ENCODE measurements at regions not wholly inside any gene's neighbourhood (a gene's known extent, or its start where the extent isn't known, plus 50 kb on each side); places are given as distances from the start of the nearest gene placed in this dataset.

DNA sequence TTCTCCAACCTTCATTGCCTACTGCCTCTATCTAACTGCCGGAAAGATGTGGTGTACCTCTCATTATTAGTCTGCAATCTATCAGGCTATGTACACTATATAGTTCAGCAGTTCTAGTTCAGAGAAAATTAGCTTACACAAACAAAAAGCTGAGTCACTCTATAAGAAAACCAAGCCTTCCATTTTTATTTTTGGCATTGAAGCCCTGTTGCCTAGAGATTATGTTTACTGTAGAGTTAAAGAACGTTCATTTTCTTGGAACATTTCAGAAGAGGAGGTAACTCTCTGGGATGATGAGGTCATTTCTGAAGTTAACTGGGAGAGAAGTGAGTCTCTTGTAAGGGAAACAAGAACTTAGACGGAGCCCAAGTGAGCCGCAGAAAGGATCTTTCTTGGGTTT, 133.5 kb downstream of the FAM124B start:
- TF ChIP-seq, protein P1, sequence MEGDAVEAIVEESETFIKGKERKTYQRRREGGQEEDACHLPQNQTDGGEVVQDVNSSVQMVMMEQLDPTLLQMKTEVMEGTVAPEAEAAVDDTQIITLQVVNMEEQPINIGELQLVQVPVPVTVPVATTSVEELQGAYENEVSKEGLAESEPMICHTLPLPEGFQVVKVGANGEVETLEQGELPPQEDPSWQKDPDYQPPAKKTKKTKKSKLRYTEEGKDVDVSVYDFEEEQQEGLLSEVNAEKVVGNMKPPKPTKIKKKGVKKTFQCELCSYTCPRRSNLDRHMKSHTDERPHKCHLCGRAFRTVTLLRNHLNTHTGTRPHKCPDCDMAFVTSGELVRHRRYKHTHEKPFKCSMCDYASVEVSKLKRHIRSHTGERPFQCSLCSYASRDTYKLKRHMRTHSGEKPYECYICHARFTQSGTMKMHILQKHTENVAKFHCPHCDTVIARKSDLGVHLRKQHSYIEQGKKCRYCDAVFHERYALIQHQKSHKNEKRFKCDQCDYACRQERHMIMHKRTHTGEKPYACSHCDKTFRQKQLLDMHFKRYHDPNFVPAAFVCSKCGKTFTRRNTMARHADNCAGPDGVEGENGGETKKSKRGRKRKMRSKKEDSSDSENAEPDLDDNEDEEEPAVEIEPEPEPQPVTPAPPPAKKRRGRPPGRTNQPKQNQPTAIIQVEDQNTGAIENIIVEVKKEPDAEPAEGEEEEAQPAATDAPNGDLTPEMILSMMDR (IDR thresholded peaks at IDR 0.05; ENCODE audit: insufficient read depth, low read depth, low read length, missing control alignments): no peak
- DNase-seq (ENCODE audit: low read depth): peak; percentile 85
- H3K4me3 ChIP-seq (ENCODE audit: low read length): no peak overlapping the region

DNA sequence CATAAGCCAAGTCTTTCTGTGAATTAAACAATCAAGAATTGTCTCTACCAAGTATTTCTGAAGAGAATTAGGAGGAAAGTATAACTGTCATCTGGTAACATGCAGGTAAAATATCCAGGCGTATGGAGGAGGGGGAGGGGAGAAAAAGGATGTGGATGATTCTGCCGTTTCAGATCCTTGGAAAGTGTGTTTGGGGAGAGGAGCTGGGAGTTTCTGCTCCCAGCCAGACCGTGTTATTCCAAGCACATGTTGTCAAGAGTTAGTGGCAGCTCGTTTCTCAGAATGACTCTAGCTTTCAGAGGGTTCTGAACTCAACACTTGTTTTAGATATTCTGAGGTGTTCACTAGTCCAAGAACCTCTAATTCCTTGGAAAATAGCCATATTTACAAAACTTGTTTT, 137.6 kb downstream of the FAM124B start:
- TF ChIP-seq, protein P1 (IDR thresholded peaks at IDR 0.05; ENCODE audit: insufficient read depth, low read depth, low read length, missing control alignments): no peak
- DNase-seq (ENCODE audit: low read depth): no peak
- no peak overlapping the region for H3K4me3 ChIP-seq (ENCODE audit: low read length)

DNA sequence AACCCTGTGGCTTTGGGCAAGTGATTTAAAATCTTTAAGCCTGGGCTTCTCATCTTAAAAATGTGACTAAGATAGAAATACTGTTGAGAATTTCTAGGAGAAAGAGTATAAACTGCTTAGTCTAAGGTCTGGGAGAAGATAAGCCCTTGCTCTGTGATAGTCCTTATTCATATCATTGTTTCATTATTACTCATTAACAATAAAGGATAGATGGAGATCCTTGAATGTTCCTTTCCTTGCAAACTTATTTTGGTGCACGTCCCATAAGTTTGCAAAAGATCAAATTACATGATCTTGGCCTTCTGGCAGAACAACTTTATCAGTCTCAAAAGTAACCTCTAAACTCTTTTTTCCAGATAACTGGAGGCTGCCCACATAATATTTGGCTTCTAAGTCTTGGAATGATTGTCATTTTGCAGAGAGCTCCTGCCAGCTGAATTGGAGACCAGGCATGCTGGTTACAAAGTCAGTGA, 138.3 kb downstream of the FAM124B start:
- no peak overlapping the region for H3K4me3 ChIP-seq (ENCODE audit: low read length)
- DNase-seq (ENCODE audit: low read depth): no peak
- TF ChIP-seq, protein P1 (IDR thresholded peaks at IDR 0.05; ENCODE audit: insufficient read depth, low read depth, low read length, missing control alignments): no peak

DNA sequence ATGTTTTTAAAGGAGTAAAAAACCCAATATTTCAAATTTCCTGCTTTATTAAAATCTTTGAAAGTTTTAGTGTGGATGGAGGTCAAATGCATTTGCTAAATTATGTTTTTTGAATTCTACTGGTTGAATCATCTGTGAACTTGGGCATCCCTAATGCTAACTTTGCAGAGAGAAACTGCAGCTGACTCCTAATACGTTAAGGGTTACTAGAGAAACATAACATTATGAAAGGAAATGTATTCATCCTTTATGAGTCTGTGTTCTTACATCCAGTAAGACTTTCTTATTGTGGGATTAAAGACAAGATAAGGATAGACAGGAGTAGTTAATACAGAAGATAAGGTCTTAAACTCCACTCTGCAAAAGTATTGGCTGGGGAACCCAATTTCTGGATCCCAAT, 140.6 kb downstream of the FAM124B start:
- no peak overlapping the region for H3K4me3 ChIP-seq (ENCODE audit: low read length)
- no peak for DNase-seq (ENCODE audit: low read depth)
- TF ChIP-seq, protein P1 (IDR thresholded peaks at IDR 0.05; ENCODE audit: insufficient read depth, low read depth, low read length, missing control alignments): no peak

DNA sequence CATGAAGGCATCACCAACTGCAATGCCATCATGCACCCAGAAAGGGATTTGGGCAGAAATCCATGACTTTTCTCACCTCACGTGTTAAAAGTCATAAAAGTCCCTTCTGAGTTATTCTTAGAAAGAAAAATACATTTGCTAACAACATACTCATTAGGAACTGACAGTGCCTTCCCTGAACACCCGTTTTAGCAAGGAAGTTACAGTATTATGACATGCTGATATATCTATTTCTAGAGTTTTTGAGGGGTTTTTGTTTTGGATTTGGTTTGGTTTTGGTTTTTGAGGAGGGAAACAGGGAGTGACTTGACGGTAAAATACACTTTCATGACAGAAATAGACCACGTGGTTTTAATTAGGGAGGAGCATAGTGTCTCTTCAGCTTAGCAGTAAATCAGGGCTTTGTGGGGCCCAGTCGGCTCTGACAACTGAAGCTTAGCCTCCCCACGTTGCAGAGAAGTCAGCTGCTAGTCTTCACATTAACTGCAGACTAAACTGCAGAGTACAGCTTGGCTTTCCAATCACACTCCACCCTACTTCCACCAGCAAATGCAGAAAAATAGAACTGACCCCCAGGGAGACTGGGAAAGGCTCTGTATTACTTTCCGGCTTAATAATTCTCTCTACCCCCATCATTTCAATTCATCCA, 141.4 kb downstream of the FAM124B start:
- no peak for DNase-seq (ENCODE audit: low read depth)
- TF ChIP-seq, protein P1 (IDR thresholded peaks at IDR 0.05; ENCODE audit: insufficient read depth, low read depth, low read length, missing control alignments): no peak
- no peak overlapping the region for H3K4me3 ChIP-seq (ENCODE audit: low read length)

DNA sequence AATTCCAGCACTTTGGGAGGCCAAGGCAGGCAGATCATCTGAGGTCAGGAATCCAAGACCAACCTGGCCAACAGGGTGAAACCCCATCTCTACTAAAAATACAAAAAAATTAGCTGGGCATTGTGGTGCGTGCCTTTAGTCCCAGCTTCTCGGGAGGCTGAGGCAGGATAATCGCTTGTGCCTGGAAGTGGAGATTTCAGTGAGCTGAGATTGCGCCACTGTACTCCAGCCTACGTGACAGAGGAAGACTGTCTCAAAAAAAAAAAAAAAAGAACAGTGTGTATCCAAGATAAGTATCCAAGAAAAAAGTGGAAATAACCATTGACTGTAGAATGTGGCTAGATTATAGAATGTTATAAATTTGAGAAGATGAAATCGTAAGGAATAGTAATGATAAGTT, 142.1 kb downstream of the FAM124B start:
- DNase-seq (ENCODE audit: low read depth): no peak
- TF ChIP-seq, protein P1 (IDR thresholded peaks at IDR 0.05; ENCODE audit: insufficient read depth, low read depth, low read length, missing control alignments): no peak
- H3K4me3 ChIP-seq (ENCODE audit: low read length): no peak overlapping the region

DNA sequence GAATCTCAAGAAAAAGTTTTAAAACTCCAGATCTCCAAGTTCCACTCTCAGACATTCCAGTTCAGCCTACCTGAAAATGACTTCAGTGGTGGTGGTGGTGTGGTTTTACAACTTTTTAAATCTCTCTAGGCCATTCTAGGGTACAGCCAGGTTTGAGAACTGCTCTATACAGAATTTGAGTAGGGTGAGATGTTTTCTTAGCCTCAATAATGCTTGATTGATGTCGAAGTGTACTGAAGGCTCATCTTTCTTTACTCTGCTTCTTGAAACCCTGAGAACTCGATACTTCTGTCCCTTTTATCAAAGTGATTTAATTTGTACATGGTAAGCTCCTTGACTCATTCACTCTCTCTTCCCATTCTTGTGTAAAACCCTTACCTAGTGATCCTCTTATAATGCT, 143.8 kb downstream of the FAM124B start:
- DNase-seq (ENCODE audit: low read depth): no peak
- TF ChIP-seq, protein P1 (IDR thresholded peaks at IDR 0.05; ENCODE audit: insufficient read depth, low read depth, low read length, missing control alignments): no peak
- no peak overlapping the region for H3K4me3 ChIP-seq (ENCODE audit: low read length)
